Calu3 (cell line): ENCODE measurements at regions not wholly inside any gene's neighbourhood (a gene's known extent, or its start where the extent isn't known, plus 50 kb on each side); places are given as distances from the start of the nearest gene placed in this dataset.
A peak's percentile ranks its signal among the peaks of the same experiment; 100 is the strongest.

ENCODE experiments used
- BruUV-seq: library from RNA; stranded (reverse); fragments of 400-500 nt; replicated peaks from 2 replicates; lab custom pipeline; 2021; lab: Mats Ljungman, UMichigan
- CTCF ChIA-PET: fragments of 300-600 bp; sonication (Branson Sonifier 250); formaldehyde crosslinking; loops from one replicate; lab custom pipeline; 2022; ENCODE audit warnings: antibody characterized with exemption; lab: Charles Lee
- DNase-seq: peaks from one replicate; pipeline ENCODE4 v3.0.0; 2022
- H3K27ac Mint-ChIP-seq: one replicate; pipeline ENCODE4 v1.8.0; 2022; ENCODE audit warnings: mixed read lengths; ENCODE audit not compliant: unreplicated experiment
- H3K27me3 Mint-ChIP-seq: one replicate; pipeline ENCODE4 v1.8.0; 2022; ENCODE audit warnings: mixed read lengths; ENCODE audit not compliant: unreplicated experiment
- H3K36me3 Mint-ChIP-seq: one replicate; pipeline ENCODE4 v1.8.0; 2022; ENCODE audit warnings: mild to moderate bottlenecking, moderate library complexity, mixed read lengths; ENCODE audit not compliant: insufficient read depth, unreplicated experiment
- H3K4me1 Mint-ChIP-seq: one replicate; pipeline ENCODE4 v1.8.0; 2022; ENCODE audit warnings: mild to moderate bottlenecking, low read depth, mixed read lengths; ENCODE audit not compliant: unreplicated experiment
- H3K4me3 Mint-ChIP-seq: one replicate; pipeline ENCODE4 v1.8.0; 2022; ENCODE audit warnings: mild to moderate bottlenecking, low read depth, moderate library complexity, mixed read lengths; ENCODE audit not compliant: unreplicated experiment
- H3K9me3 Mint-ChIP-seq: one replicate; pipeline ENCODE4 v1.8.0; 2022; ENCODE audit warnings: low read depth, mixed read lengths; ENCODE audit not compliant: unreplicated experiment
- CTCF ChIP-seq: fragments of 200-600 bp; IDR thresholded peaks from one replicate; pipeline ENCODE4 v1.8.0; 2022; ENCODE audit warnings: antibody characterized with exemption; ENCODE audit not compliant: unreplicated experiment
- intact Hi-C: fragments of 100-400 bp; cut with micrococcal nuclease; formaldehyde crosslinking; loops from one replicate; pipeline ENCODE4 v1.10.0; 2022; ENCODE audit not compliant: unreplicated experiment

DNA sequence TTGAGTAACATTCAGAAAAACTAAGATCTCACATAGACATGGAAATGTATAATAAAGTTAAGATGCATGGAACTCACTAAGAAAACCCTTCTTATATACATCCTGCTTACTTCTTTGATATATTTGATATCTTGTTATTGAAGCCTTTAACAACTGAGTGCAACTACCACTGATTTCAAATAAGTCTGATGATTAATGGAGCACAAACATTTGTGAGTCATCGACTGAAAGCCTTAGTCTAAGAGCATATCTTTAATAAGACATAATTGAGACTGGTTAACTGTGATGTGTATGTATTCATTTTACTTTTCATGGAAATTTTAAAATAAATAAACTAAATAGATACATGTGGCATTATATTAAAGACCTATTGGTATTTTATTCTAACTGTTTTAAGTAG lies 740.5 kb downstream of the EPHA3 start:
- no peaks in the 10 kb centered on the region for H3K27me3 Mint-ChIP-seq
- CTCF ChIA-PET, result no interaction called here
- H3K36me3 Mint-ChIP-seq, result no peaks in the 10 kb centered on the region
- DNase-seq, result no peak
- BruUV-seq, result no TSS peak
- TF ChIP-seq CTCF, result no peak
- H3K4me1 Mint-ChIP-seq, result no peaks in the 10 kb centered on the region
- no peak overlapping the region for H3K27ac Mint-ChIP-seq
- H3K9me3 Mint-ChIP-seq, result no peaks in the 10 kb centered on the region
- H3K4me3 Mint-ChIP-seq, result no peak overlapping the region
- intact Hi-C loops, result loop anchor here (10.0 kb wide), 1 partner anchor 153 kb away; no protein-coding TSS in a partner anchor

DNA sequence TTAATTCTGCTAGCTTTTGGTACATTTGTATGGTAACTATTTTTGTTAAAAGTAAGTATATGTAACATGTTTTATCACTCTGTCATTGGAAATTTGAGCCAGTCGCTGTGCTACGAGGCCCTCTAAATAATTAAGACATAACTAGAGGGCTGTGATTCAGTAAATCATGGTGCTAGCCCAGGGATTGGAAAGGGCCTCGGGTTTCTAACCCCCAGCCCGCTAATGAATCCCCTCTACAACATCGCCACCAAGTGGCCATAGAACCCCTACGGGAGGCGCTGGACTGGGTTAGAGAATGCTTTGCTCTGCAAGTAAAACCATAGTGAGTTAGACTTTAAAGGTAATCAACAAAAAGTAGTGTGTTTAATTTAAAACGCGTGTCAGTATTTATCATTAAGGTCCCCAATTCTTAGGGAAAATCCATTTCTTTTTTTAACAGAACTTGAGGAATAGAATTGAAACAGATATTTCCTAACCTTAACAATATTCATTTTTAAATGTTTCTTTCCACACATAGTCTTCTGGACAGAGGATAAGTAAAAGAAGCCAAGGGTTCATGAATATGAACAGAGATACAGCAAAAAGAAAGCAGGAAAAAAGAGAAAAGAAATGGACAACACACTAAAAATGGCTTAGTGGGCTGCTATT lies 744.7 kb downstream of the EPHA3 start:
- H3K36me3 Mint-ChIP-seq, result no peaks in the 10 kb centered on the region
- intact Hi-C loops, result loop anchor here (1.0 to 10.0 kb wide), 5 partner anchors 240 to 1649 kb away; partner anchors contain the start of gene EPHA3
- H3K9me3 Mint-ChIP-seq, result no peaks in the 10 kb centered on the region
- no peaks in the 10 kb centered on the region for H3K27me3 Mint-ChIP-seq
- H3K4me1 Mint-ChIP-seq, result no peaks in the 10 kb centered on the region
- no peak overlapping the region for H3K4me3 Mint-ChIP-seq
- DNase-seq, result peak; percentile 78
- TF ChIP-seq CTCF, result peak; percentile 53
- CTCF ChIA-PET, result interaction anchor here (0.6 to 1.0 kb wide), 2 partner anchors 239 to 289 kb away, joined by 3 to 4 read pairs; no protein-coding TSS in a partner anchor
- no TSS peak for BruUV-seq
- H3K27ac Mint-ChIP-seq, result no peak overlapping the region

GRCh38 chr3:89859757-89860156 lies 752.3 kb downstream of the EPHA3 start:
- H3K4me1 Mint-ChIP-seq, result no peaks in the 10 kb centered on the region
- no peaks in the 10 kb centered on the region for H3K36me3 Mint-ChIP-seq
- H3K27ac Mint-ChIP-seq, result no peak overlapping the region
- CTCF ChIA-PET, result no interaction called here
- DNase-seq, result no peak
- no peaks in the 10 kb centered on the region for H3K9me3 Mint-ChIP-seq
- BruUV-seq, result no TSS peak
- H3K27me3 Mint-ChIP-seq, result no peaks in the 10 kb centered on the region
- intact Hi-C loops, result loop anchor here (5.0 to 10.0 kb wide), 4 partner anchors 115 to 545 kb away; no protein-coding TSS in a partner anchor
- TF ChIP-seq CTCF, result no peak
- no peak overlapping the region for H3K4me3 Mint-ChIP-seq

DNA sequence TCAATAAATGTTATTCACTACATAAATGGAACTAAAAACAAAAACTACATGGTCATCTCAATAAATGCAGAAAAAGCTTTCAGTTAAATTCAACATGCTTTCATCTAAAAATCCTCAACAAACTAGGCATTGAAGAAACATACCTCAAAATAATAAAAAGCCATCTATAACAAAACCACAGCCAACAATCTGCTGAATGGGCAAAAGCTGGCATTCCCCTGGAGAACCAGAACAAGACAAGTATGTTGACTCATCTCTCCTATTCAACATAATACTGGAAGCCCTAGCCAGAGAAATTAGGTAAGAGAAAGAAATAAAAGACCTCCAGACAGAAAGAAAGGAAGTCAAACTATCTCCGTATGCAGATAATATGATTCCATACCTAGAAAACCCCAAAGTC lies 759.9 kb downstream of the EPHA3 start:
- CTCF ChIA-PET, result no interaction called here
- Mint-ChIP-seq H3K36me3 (no peaks in the 10 kb centered on the region), H3K4me3 (no peak overlapping the region), H3K27me3 (no peaks in the 10 kb centered on the region), H3K27ac (no peak overlapping the region), H3K9me3 (no peaks in the 10 kb centered on the region), H3K4me1 (no peaks in the 10 kb centered on the region)
- DNase-seq, result no peak
- TF ChIP-seq CTCF, result no peak
- intact Hi-C loops, result loop anchor here (10.0 kb wide), 2 partner anchors 108 to 148 kb away; no protein-coding TSS in a partner anchor
- no TSS peak for BruUV-seq
